Activated naive CD4-positive, alpha-beta T cell treated with anti-CD3 and anti-CD28 coated beads, Interleukin-2, amount 10 ng/mL, durations not matched to agents 7 days and 5 days (primary cell): ENCODE measurements at regions not wholly inside any gene's neighbourhood (a gene's known extent, or its start where the extent isn't known, plus 50 kb on each side); places are given as distances from the start of the nearest gene placed in this dataset.

Experiments used
- CTCF ChIA-PET: fragments of 350-600 bp; sonication (Branson Sonifier 250); formaldehyde crosslinking; loops from one replicate; lab custom pipeline; 2021; ENCODE audit warnings: antibody characterized with exemption; lab: Charles Lee
- DNase-seq: peaks from one replicate; pipeline ENCODE4 v3.0.0-alpha.2; 2020
- H3K27ac Mint-ChIP-seq: one replicate; pipeline ENCODE4 v1.8.0; 2021; ENCODE audit warnings: mild to moderate bottlenecking, moderate library complexity, mixed read lengths
- H3K27me3 Mint-ChIP-seq: one replicate; pipeline ENCODE4 v1.8.0; 2021; ENCODE audit warnings: mild to moderate bottlenecking, mixed read lengths
- H3K36me3 Mint-ChIP-seq: one replicate; pipeline ENCODE4 v1.8.0; 2021; ENCODE audit warnings: mixed read lengths
- H3K4me1 Mint-ChIP-seq: one replicate; pipeline ENCODE4 v1.8.0; 2021; ENCODE audit warnings: mixed read lengths
- H3K4me3 Mint-ChIP-seq: one replicate; pipeline ENCODE4 v1.8.0; 2021; ENCODE audit warnings: mild to moderate bottlenecking, moderate library complexity, mixed read lengths
- H3K9me3 Mint-ChIP-seq: one replicate; pipeline ENCODE4 v1.8.0; 2021; ENCODE audit warnings: mixed read lengths

DNA sequence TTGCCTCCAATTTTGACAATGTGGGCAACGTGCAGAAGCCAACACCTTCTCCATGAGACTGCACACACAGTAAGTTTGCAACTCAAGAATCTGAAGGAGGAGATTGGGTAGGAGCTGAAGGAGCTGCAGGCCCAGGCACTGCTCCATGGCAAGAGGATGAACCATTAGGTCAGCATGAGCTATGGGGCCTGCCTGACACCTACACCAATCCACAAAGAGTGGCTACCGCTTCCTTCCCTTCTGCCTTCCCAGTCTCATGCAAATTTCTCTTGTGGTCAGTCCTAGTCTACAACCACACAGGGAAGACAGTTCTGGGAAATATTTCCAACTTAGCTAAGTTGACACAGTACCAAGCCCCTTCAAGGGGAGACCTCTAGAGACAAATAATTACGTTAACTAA is 142.0 kb upstream of the ADO start:
- Mint-ChIP-seq H3K9me3 (no peaks in the 10 kb centered on the region), H3K36me3 (no peaks in the 10 kb centered on the region), H3K27me3 (peaks cover 17% of the 10 kb centered on the region), H3K27ac (no peak overlapping the region), H3K4me3 (no peak overlapping the region), H3K4me1 (no peaks in the 10 kb centered on the region)
- no peak for DNase-seq
- CTCF ChIA-PET, result no interaction called here

DNA sequence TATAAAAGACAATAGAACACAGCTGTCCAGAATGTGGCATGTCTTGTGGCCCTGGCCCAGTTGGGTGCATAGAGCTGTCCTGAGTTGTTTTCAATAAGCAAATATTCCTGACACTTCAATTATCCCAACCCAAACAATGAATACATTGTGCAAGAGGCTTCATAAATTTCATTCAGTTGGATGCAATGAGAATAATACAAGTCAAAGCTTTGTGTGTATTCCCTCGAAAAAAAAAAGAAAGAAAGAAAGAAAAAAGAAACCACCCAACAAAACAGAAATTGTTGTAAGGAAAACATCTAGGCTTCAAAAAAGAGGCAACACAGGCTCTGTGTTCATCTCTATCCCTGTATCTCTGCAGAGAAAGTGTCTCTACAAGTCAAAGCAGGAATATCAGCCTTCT is 138.7 kb upstream of the ADO start:
- no peak for DNase-seq
- Mint-ChIP-seq H3K27ac (no peak overlapping the region), H3K4me1 (no peaks in the 10 kb centered on the region), H3K27me3 (peaks cover 23% of the 10 kb centered on the region), H3K36me3 (no peaks in the 10 kb centered on the region), H3K9me3 (no peaks in the 10 kb centered on the region), H3K4me3 (no peak overlapping the region)
- CTCF ChIA-PET, result no interaction called here

DNA sequence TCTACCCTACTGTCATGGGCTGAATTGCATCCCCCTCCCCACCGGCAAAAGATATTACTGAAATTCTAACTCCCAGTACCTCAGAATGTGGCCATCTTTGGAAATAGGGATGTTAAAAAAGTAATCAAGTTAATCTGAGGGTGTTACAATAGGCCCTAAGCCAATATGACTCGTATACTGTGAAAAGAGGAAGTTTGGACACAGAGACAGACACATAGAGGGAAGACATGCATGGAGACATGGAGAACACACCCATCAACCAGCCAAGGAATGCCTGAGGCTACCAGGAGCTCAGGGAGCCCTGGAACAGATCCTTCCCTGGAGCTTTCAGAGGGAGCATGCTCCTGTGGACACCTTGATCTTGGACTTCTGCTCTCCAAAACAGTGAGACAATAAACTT is 138.2 kb upstream of the ADO start:
- Mint-ChIP-seq H3K27ac (no peak overlapping the region), H3K9me3 (no peaks in the 10 kb centered on the region), H3K36me3 (no peaks in the 10 kb centered on the region), H3K4me1 (no peaks in the 10 kb centered on the region), H3K4me3 (no peak overlapping the region), H3K27me3 (peaks cover 23% of the 10 kb centered on the region)
- CTCF ChIA-PET, result no interaction called here
- no peak for DNase-seq

DNA sequence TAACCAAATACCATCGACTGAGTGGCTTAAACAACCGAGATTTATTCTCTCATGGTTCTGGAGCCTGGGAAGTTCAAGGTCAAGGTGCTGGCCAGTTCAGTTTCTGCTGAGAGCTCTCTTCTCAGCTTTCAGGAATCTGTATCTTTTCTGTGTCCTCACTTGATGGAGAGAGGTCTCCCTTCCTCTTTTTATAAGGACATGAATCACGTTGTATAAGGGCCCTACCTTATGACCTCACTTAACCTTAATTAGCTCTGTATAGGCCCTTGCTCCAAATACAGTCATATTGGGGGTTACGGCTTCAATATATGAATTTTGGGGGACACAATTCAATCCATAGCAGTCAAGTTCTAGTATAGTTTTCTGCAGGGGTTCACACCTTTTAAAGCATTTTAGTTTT is 135.2 kb upstream of the ADO start:
- H3K27ac Mint-ChIP-seq, result no peak overlapping the region
- H3K27me3 Mint-ChIP-seq, result peaks cover 17% of the 10 kb centered on the region
- no peak for DNase-seq
- CTCF ChIA-PET, result interaction anchor here (2.6 kb wide), 1 partner anchor 9 kb away, joined by 8 read pairs; no protein-coding TSS in a partner anchor
- H3K4me1 Mint-ChIP-seq, result no peaks in the 10 kb centered on the region
- H3K36me3 Mint-ChIP-seq, result no peaks in the 10 kb centered on the region
- no peak overlapping the region for H3K4me3 Mint-ChIP-seq
- H3K9me3 Mint-ChIP-seq, result no peaks in the 10 kb centered on the region

DNA sequence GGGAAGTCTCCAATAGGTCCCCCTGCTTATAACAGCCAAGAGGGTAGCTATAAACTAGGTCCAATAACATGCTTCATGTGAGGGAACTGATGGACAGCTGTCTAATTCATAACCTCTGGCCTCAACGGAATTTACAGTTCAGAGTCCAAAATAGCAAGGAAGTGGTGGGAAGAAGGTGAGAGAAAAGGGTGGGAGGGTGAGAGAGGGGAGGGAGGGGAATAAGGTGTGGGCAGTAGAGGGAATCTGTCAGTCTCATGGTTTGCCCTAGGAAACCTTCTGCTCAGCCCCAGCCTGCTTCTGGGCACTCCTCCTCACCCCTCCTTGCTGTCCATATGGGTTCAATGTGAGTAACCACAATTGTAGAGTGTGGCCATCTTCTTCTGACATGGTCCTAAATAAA is 133.4 kb upstream of the ADO start:
- CTCF ChIA-PET, result no interaction called here
- H3K36me3 Mint-ChIP-seq, result no peaks in the 10 kb centered on the region
- no peaks in the 10 kb centered on the region for H3K4me1 Mint-ChIP-seq
- no peak overlapping the region for H3K4me3 Mint-ChIP-seq
- DNase-seq, result no peak
- H3K27me3 Mint-ChIP-seq, result peaks cover 10% of the 10 kb centered on the region
- H3K27ac Mint-ChIP-seq, result no peak overlapping the region
- no peaks in the 10 kb centered on the region for H3K9me3 Mint-ChIP-seq

DNA sequence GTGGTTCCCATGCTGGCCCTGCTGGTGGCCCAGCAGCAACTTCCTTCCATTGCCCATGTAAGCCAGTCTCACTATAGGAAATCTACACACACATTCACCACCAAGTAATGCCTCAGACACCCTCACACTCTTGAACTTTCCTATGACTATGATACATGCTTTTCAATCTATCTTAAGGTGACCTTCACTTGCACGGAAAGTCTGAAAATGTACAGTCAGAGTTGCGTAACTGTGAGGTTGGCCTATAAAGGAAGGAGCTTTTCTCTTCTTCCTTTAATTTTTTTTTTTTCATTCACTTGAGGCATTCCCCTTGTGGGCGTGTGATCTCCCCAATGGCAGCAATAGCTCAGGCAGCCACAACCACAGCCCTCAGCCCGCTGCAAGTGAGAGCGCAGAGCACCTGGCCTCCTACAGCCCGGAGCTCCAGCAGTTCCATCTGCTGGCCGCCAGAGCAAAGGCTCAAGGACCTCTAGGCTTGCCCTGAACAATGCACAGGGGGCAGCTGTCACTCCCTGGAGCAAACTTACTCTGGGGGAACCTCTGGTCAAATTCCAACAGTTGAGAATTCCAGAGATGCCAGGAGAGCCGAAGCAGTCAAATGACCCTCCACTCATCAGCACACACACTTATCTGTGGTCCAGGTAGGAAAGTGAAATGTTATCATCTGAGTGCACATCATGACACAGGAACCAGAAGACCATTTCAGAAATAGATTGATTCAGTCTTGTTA is 123.1 kb upstream of the ADO start:
- DNase-seq, result peak; percentile 57
- Mint-ChIP-seq H3K4me3 (no peak overlapping the region), H3K4me1 (peaks cover 15% of the 10 kb centered on the region), H3K27ac (no peak overlapping the region), H3K9me3 (peaks cover 12% of the 10 kb centered on the region), H3K36me3 (no peaks in the 10 kb centered on the region), H3K27me3 (peaks cover 3% of the 10 kb centered on the region)
- CTCF ChIA-PET, result interaction anchor here (0.7 to 3.1 kb wide), 12 partner anchors 8 to 143 kb away, joined by 3 to 14 read pairs (median 3); partner anchors contain the start of gene EGR2

DNA sequence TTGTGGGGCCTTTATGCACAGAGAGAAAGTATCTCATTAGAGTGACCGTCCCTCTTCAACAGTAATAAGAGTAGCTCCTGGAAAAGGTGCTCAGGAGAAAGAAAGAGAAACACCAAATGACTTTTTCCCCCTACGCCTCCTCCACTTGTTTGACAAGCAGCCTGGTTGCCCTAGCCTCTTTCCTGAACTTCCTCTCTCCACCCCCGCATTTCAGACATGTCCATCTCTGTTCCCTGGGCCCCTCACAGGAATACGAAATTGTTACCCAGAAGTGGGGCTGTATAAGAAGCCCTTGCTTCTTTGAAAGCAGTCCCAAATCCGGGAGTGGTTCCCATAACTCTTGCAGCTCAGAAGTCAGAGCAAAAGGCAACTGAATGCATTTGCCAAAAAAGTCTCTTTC is 119.6 kb upstream of the ADO start:
- Mint-ChIP-seq H3K27ac (no peak overlapping the region), H3K27me3 (peaks cover 3% of the 10 kb centered on the region), H3K36me3 (peaks cover 2% of the 10 kb centered on the region), H3K4me1 (peaks cover 26% of the 10 kb centered on the region), H3K4me3 (no peak overlapping the region), H3K9me3 (peaks cover 15% of the 10 kb centered on the region)
- CTCF ChIA-PET, result interaction anchor here (1.1 kb wide), 1 partner anchor 134 kb away, joined by 4 read pairs; no protein-coding TSS in a partner anchor
- DNase-seq, result no peak

DNA sequence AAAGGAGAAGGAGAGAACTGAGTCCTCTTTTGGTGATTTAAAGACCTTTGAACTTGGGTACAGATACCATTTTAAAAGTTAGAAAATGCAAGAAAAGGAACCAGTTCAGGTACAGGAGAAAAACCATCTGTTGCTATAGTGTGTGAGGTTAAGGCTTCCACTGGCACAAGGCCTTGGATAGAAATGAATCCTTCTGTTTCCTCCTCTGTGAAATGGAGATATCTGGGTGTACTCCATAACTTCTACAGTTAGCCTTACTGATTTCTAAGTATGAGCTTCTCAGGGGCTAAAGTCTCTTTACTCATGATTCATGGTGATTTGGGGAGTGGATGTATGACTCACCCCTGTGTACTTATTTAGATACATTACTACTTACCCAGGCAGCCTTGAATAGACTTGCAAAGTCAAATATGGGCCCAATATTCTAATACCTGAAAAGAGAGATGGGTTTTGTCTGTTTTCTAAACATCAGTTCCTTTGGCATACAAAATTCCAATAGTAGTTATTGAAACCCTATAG is 117.2 kb upstream of the ADO start:
- Mint-ChIP-seq H3K27ac (no peak overlapping the region), H3K36me3 (peaks cover 2% of the 10 kb centered on the region), H3K9me3 (peaks cover 15% of the 10 kb centered on the region), H3K4me1 (peaks cover 33% of the 10 kb centered on the region), H3K27me3 (peaks cover 3% of the 10 kb centered on the region), H3K4me3 (no peak overlapping the region)
- CTCF ChIA-PET, result interaction anchor here (1.1 kb wide), 1 partner anchor 77 kb away, joined by 3 read pairs; no protein-coding TSS in a partner anchor
- no peak for DNase-seq

DNA sequence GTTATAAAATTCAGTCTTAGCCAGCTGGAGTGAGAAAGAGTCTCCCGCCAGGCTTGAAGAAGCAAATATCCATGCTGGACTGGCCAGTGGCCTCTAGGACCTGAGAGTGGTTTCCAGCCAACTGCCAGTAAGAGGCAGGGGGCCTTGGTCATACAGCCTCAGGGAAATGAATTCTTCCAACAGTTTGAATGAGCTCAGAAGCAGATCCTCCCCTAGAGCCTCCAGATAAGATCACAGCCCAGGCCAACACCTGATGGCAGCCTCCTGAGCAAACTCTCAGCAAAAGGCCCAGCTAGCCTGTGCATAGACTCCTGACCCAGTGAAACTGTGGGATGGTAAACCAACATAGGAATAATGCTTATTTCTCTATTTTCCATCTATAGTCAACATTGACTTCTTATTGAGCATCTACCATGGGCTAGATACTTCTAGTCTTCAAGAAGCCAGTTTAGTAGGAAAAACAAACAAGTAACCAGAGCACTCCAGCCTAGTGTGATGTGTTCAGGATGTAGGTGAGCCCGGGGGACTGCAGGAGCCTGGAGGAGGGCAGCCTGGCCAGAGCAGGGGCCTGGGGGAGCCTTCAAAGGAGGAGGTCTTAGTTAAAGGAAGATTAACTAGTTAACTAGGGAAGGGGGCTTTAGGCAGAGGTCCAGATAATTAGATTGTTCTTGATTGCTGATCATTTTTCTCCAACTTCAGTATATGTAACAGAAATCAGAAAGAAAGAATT is 115.4 kb upstream of the ADO start:
- no peak for DNase-seq
- H3K27me3 Mint-ChIP-seq, result no peaks in the 10 kb centered on the region
- H3K27ac Mint-ChIP-seq, result peak overlapping the region; percentile 52
- CTCF ChIA-PET, result no interaction called here
- peaks cover 2% of the 10 kb centered on the region for H3K36me3 Mint-ChIP-seq
- peaks cover 12% of the 10 kb centered on the region for H3K9me3 Mint-ChIP-seq
- no peak overlapping the region for H3K4me3 Mint-ChIP-seq
- peaks cover 32% of the 10 kb centered on the region for H3K4me1 Mint-ChIP-seq

DNA sequence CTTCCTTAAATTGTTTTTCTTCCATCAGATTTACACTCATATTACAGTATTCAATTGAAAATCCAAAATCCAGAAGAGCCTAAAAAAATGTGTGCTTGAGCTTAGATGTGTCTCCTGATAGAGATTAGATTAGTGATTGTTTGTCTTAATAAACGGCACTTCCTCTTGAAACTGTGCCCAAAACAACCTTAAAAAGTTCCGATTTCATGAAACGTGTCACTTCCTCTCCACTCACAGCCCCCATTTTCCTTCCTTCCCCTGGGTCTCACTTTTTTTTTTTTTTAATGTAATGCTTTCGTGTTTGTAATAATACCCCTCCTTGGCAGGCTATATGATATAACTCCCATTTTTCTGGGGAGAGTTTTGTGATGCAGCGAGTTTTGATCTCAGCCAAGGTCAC is 114.8 kb upstream of the ADO start:
- CTCF ChIA-PET, result interaction anchor here (0.6 kb wide), 1 partner anchor 8 kb away, joined by 3 read pairs; no protein-coding TSS in a partner anchor
- Mint-ChIP-seq H3K9me3 (peaks cover 12% of the 10 kb centered on the region), H3K36me3 (peaks cover 2% of the 10 kb centered on the region), H3K27ac (peak overlapping the region; percentile 52), H3K27me3 (no peaks in the 10 kb centered on the region), H3K4me3 (no peak overlapping the region), H3K4me1 (peaks cover 34% of the 10 kb centered on the region)
- DNase-seq, result no peak

DNA sequence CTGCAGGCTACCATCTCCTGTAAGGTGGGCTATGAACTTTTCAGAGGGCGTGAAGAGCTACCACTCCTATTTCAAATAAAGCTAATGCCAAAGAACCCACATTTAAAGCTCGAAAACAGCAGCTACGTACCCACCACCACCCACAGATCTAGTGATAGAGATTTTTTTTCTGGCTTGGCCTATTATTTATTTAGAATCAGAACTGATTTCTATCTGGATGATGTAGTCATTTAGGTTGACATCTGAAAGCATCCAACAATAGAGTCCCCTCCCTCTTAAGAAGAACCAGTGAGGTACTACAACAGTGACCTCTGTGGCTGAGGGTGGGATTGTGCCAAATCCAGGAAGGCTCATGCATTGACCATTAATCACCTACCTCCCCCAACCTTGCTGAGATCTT is 113.8 kb upstream of the ADO start:
- no peak for DNase-seq
- Mint-ChIP-seq H3K9me3 (peaks cover 12% of the 10 kb centered on the region), H3K4me3 (no peak overlapping the region), H3K27me3 (no peaks in the 10 kb centered on the region), H3K4me1 (peaks cover 36% of the 10 kb centered on the region), H3K36me3 (peaks cover 2% of the 10 kb centered on the region), H3K27ac (no peak overlapping the region)
- CTCF ChIA-PET, result no interaction called here

DNA sequence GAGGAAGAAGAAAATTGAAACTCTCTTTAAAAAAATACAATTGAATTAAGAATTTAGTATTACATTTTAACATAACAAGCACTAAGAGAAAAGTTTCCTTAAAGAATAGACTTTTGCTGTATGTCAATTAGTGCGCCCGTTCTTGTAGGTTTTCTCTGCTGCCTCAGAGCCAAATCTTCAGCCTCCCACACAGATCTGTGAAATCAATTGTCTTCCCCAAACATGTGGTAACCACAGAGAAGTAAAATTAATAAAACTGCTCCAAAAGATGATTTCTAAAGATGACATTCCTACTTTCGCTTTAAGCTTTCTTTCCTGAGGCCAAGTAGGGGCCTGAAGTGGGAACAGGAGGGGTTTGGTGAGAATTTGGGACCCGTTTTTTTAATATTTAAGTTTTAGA is 113.2 kb upstream of the ADO start:
- DNase-seq, result no peak
- CTCF ChIA-PET, result interaction anchor here (1.4 kb wide), 1 partner anchor 9 kb away, joined by 4 read pairs; no protein-coding TSS in a partner anchor
- Mint-ChIP-seq H3K27ac (no peak overlapping the region), H3K9me3 (peaks cover 8% of the 10 kb centered on the region), H3K4me1 (peaks cover 36% of the 10 kb centered on the region), H3K4me3 (peak overlapping the region; percentile 41), H3K27me3 (no peaks in the 10 kb centered on the region), H3K36me3 (peaks cover 2% of the 10 kb centered on the region)

DNA sequence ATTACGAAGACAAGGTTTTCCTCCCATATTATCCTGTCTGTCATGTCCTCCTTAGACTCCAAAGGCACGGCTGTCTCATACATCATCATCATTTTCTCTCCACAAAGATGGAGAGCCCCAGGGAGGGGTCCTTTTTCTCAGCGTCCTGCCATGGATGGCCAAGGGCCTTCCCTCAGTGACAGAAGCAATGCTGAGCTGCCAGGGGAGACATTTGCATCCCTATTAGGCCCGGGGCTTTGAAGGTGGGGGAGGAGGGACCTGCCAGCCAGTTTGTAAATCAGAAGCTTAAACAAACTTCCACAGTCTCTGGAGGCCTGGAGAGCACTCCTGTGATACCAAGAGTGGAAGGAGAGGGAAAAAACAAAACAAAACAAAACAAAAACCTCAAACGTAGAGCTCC is 112.4 kb upstream of the ADO start:
- H3K27me3 Mint-ChIP-seq, result no peaks in the 10 kb centered on the region
- peaks cover 36% of the 10 kb centered on the region for H3K4me1 Mint-ChIP-seq
- no peak overlapping the region for H3K27ac Mint-ChIP-seq
- H3K9me3 Mint-ChIP-seq, result peaks cover 6% of the 10 kb centered on the region
- no peak for DNase-seq
- no peak overlapping the region for H3K4me3 Mint-ChIP-seq
- CTCF ChIA-PET, result interaction anchor here (1.4 kb wide), 1 partner anchor 10 kb away, joined by 4 read pairs; no protein-coding TSS in a partner anchor
- H3K36me3 Mint-ChIP-seq, result peaks cover 2% of the 10 kb centered on the region

DNA sequence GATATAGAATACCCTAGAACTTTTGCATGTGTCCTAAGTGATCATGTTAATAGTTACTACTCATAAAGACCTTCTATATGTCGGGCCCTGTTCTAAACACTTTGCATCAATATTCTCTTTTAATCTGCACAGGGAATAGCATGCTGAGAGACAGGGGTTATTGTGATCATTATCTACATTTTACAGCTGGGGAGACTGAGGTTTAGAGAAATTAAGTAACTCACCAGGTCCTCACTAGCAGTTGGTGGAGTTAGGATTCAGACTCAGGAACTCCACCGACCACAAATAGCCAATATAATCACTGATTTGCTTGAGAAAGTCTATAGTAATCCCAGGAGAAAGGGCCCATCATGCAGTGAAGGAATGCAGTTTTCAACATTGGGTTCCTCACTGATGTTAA is 111.2 kb upstream of the ADO start:
- DNase-seq, result no peak
- no peaks in the 10 kb centered on the region for H3K36me3 Mint-ChIP-seq
- H3K27ac Mint-ChIP-seq, result no peak overlapping the region
- H3K9me3 Mint-ChIP-seq, result peaks cover 6% of the 10 kb centered on the region
- CTCF ChIA-PET, result no interaction called here
- no peak overlapping the region for H3K4me3 Mint-ChIP-seq
- H3K4me1 Mint-ChIP-seq, result peaks cover 36% of the 10 kb centered on the region
- no peaks in the 10 kb centered on the region for H3K27me3 Mint-ChIP-seq
